KMS-11 (cell line): ENCODE measurements at regions not wholly inside any gene's neighbourhood (a gene's known extent, or its start where the extent isn't known, plus 50 kb on each side); places are given as distances from the start of the nearest gene placed in this dataset.
A peak's percentile ranks its signal among the peaks of the same experiment; 100 is the strongest.

Experiments
- H2AFZ ChIP-seq: fragments of 200-600 bp; sonication (generic); 2 replicates; pipeline ENCODE4 v1.6.1; 2016; ENCODE audit warnings: antibody characterized with exemption, mixed run types, low read depth
- H3K27ac ChIP-seq: fragments of 200-600 bp; sonication (generic); 2 replicates; pipeline ENCODE4 v1.6.1; 2016; ENCODE audit warnings: mild to moderate bottlenecking, mixed run types
- H3K27me3 ChIP-seq: fragments of 200-600 bp; sonication (generic); 2 replicates; pipeline ENCODE4 v1.6.1; 2017; ENCODE audit warnings: mild to moderate bottlenecking, low read depth, mixed run types, moderate library complexity; ENCODE audit not compliant: insufficient read depth
- H3K36me3 ChIP-seq: fragments of 200-600 bp; sonication (generic); 2 replicates; pipeline ENCODE4 v1.6.1; 2017; ENCODE audit warnings: mild to moderate bottlenecking, mixed run types; ENCODE audit not compliant: insufficient read depth
- H3K4me1 ChIP-seq: fragments of 200-600 bp; sonication (generic); 2 replicates; pipeline ENCODE4 v1.6.1; 2016; ENCODE audit warnings: mild to moderate bottlenecking, low read depth, mixed run types; ENCODE audit not compliant: poor library complexity, severe bottlenecking
- H3K4me2 ChIP-seq: fragments of 200-600 bp; sonication (generic); 2 replicates; pipeline ENCODE4 v1.7.0; 2016; ENCODE audit warnings: mild to moderate bottlenecking, mixed run types
- H3K4me3 ChIP-seq: fragments of 200-600 bp; sonication (generic); IDR thresholded peaks from 2 replicates; pipeline ENCODE4 v1.6.1; 2017; ENCODE audit warnings: low read depth, low read length, mixed read lengths; ENCODE audit not compliant: insufficient read depth
- H3K79me2 ChIP-seq: fragments of 200-600 bp; sonication (generic); 2 replicates; pipeline ENCODE4 v1.6.1; 2016; ENCODE audit warnings: low read depth, mixed run types; ENCODE audit not compliant: insufficient read depth
- H3K9ac ChIP-seq: fragments of 200-600 bp; sonication (generic); 2 replicates; pipeline ENCODE4 v1.6.1; 2016; ENCODE audit warnings: mild to moderate bottlenecking, mixed run types
- H4K20me1 ChIP-seq: fragments of 200-600 bp; sonication (generic); 2 replicates; pipeline ENCODE4 v1.6.1; 2016; ENCODE audit warnings: mild to moderate bottlenecking, mixed run types; ENCODE audit not compliant: insufficient read depth
- TF ChIP-seq, protein P1 (sequence below): fragments of 200-600 bp; sonication (generic); conservative IDR thresholded peaks from 2 replicates; pipeline ENCODE4 v1.6.1; 2017; ENCODE audit warnings: low read depth, mild to moderate bottlenecking, antibody characterized with exemption, low read length, moderate library complexity, mixed read lengths

DNA sequence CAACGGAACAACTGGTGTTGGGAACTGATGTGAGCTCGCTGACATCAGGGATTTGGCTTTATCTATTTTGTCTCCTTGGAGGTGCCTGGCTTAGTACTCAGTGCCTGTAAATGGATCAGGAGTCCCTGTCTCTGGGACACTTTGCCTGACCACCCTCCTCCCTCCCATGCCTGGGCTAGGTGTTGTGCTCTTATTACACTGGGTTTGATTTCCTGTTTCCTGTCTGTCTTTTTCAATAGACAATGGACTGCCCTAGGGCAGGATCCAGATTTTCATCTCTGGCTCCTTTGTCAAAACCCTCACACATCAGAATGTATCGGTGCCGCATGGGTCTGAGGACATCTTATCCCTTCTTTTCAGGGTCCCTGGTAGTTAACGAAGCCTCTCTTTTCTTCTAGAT lies 223.6 kb upstream of the ASIC2 start:
- Histone ChIP-seq H4K20me1 (no peaks in the 10 kb centered on the region), H3K4me1 (no peaks in the 10 kb centered on the region), H2AFZ (no peak overlapping the region), H3K79me2 (no peaks in the 10 kb centered on the region), H3K27ac (no peak overlapping the region), H3K36me3 (no peaks in the 10 kb centered on the region), H3K9ac (no peak overlapping the region), H3K27me3 (no peaks in the 10 kb centered on the region), H3K4me3 (no peak overlapping the region), H3K4me2 (no peak overlapping the region)
- TF ChIP-seq, protein P1, sequence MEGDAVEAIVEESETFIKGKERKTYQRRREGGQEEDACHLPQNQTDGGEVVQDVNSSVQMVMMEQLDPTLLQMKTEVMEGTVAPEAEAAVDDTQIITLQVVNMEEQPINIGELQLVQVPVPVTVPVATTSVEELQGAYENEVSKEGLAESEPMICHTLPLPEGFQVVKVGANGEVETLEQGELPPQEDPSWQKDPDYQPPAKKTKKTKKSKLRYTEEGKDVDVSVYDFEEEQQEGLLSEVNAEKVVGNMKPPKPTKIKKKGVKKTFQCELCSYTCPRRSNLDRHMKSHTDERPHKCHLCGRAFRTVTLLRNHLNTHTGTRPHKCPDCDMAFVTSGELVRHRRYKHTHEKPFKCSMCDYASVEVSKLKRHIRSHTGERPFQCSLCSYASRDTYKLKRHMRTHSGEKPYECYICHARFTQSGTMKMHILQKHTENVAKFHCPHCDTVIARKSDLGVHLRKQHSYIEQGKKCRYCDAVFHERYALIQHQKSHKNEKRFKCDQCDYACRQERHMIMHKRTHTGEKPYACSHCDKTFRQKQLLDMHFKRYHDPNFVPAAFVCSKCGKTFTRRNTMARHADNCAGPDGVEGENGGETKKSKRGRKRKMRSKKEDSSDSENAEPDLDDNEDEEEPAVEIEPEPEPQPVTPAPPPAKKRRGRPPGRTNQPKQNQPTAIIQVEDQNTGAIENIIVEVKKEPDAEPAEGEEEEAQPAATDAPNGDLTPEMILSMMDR, result no peak

DNA sequence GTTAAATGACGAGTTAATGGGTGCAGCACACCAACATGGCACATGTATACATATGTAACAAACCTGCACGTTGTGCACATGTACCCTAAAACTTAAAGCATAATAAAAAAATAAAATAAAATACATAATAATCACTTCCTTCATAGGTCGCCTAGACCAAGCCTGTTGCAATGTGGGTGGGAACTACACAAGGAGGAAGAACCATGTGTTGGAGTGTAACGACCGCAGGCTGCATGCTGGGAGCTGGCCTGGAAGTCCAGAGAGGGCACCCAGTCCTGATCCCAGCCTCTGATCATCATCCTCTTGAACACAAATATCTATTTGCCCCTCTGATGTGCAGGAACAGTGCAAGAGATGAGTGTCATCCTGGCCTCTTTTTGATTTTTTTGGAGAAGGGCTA lies 224.7 kb upstream of the ASIC2 start:
- Histone ChIP-seq H3K27me3 (no peaks in the 10 kb centered on the region), H3K4me3 (no peak overlapping the region), H3K79me2 (no peaks in the 10 kb centered on the region), H3K4me2 (no peak overlapping the region), H3K4me1 (no peaks in the 10 kb centered on the region), H3K27ac (no peak overlapping the region), H3K9ac (no peak overlapping the region), H2AFZ (no peak overlapping the region), H3K36me3 (no peaks in the 10 kb centered on the region), H4K20me1 (no peaks in the 10 kb centered on the region)
- TF ChIP-seq, protein P1, result no peak

DNA sequence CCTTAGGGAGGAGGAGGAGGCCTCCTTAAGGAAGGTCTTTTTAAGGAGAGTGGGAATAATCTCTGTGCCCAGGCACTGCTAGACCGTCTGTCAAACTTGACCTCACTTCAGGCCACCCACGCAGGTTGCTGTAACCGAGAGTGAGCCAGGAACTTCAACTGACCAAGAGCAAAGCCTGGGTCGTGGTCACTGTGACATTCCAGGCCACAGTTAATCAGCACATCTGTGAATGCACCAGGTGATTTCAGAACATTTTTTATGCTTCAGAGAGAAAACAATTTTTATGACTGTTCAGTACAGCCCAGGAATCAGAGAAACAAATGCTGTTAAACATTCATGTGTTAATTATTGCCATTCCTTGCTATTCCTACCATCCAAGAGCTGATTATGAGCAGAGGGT lies 226.6 kb upstream of the ASIC2 start:
- H3K27me3 ChIP-seq, result no peaks in the 10 kb centered on the region
- H3K9ac ChIP-seq, result no peak overlapping the region

DNA sequence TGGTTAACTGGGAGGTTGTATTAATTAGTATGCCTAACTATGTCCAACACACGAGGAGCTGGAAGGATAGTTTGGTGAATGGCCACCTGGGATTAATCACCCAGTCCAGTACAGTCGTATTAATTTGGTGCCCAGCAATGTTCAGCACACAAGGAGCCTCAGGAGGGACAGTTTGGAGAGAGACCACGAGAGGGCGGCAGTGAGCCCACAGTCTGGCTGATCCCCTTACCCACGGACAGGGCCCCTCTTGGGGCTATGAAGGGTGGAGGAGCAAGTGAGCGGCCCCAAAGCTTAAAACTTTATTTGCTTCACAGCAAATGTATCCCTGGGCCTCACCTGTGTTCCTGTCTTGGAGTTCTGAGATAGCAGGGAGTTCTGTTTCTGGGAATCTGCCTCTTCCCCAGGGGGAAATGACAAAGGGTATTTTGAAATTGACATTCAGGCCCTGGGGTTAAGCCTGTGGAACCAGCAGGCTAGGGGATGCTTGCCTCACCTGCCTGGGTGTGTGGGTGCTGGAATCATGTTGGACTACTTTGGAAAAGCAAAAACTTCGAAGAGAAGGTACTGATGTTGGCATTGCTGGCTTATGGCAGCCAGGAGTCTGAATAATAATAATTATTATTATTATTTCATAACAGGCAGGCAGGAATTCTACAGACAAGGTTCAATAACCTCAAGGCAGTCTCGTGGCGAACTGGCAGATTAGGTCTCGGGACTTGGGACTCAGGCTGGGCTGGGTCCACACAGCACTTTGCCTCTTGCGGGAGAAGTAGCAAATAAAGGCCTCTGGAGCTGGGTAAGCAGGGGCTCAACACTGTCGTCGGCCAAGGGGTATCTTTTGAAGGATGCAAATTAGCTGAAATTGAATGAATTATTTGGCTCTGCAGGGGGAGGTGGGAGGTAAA lies 227.6 kb upstream of the ASIC2 start:
- TF ChIP-seq, protein P1, result peak; percentile 87
- no peak overlapping the region for H3K4me3 ChIP-seq
- H3K27ac ChIP-seq, result no peak overlapping the region

More for the DNA sequence above, 226.6 kb upstream of the ASIC2 start:
- H3K4me2 ChIP-seq, result no peak overlapping the region
- H3K4me3 ChIP-seq, result no peak overlapping the region
- H3K27ac ChIP-seq, result no peak overlapping the region
- H3K36me3 ChIP-seq, result no peaks in the 10 kb centered on the region
- TF ChIP-seq, protein P1, result no peak
- H3K79me2 ChIP-seq, result no peaks in the 10 kb centered on the region
- H2AFZ ChIP-seq, result no peak overlapping the region
- H4K20me1 ChIP-seq, result no peaks in the 10 kb centered on the region
- H3K4me1 ChIP-seq, result no peaks in the 10 kb centered on the region

More for the DNA sequence above, 227.6 kb upstream of the ASIC2 start:
- Histone ChIP-seq H3K4me2 (no peak overlapping the region), H3K9ac (no peak overlapping the region), H2AFZ (no peak overlapping the region), H3K79me2 (no peaks in the 10 kb centered on the region), H3K4me1 (no peaks in the 10 kb centered on the region), H4K20me1 (no peaks in the 10 kb centered on the region), H3K36me3 (no peaks in the 10 kb centered on the region), H3K27me3 (no peaks in the 10 kb centered on the region)
